Mesothelial cell of epicardium (in vitro differentiated cells): ENCODE measurements at regions not wholly inside any gene's neighbourhood (a gene's known extent, or its start where the extent isn't known, plus 50 kb on each side); places are given as distances from the start of the nearest gene placed in this dataset.

Source experiments
- DNase-seq, 2 experiments: peaks; one replicate each; pipeline ENCODE4 v3.0.0; 2021; ENCODE audit warnings: low spot score in 2 of 2; ENCODE audit not compliant: unreplicated experiment in 2 of 2
- H3K27ac Mint-ChIP-seq: 2 replicates; pipeline ENCODE4 v1.8.0; 2021; ENCODE audit warnings: mixed read lengths
- H3K27me3 Mint-ChIP-seq: 2 replicates; pipeline ENCODE4 v1.8.0; 2021; ENCODE audit warnings: low read depth, mixed read lengths
- H3K36me3 Mint-ChIP-seq: 2 replicates; pipeline ENCODE4 v1.8.0; 2021; ENCODE audit warnings: mixed read lengths
- H3K4me1 Mint-ChIP-seq: 2 replicates; pipeline ENCODE4 v1.8.0; 2021; ENCODE audit warnings: mixed read lengths
- H3K4me3 Mint-ChIP-seq: 2 replicates; pipeline ENCODE4 v1.8.0; 2021; ENCODE audit warnings: mild to moderate bottlenecking, moderate library complexity, mixed read lengths
- H3K9me3 Mint-ChIP-seq: 2 replicates; pipeline ENCODE4 v1.8.0; 2021; ENCODE audit warnings: mixed read lengths
- TF ChIP-seq, protein P1 (sequence below): fragments of 200-600 bp; sonication (generic); IDR thresholded peaks from one replicate; pipeline ENCODE4 v1.5.0; 2021; ENCODE audit warnings: antibody characterized with exemption; ENCODE audit not compliant: unreplicated experiment

DNA sequence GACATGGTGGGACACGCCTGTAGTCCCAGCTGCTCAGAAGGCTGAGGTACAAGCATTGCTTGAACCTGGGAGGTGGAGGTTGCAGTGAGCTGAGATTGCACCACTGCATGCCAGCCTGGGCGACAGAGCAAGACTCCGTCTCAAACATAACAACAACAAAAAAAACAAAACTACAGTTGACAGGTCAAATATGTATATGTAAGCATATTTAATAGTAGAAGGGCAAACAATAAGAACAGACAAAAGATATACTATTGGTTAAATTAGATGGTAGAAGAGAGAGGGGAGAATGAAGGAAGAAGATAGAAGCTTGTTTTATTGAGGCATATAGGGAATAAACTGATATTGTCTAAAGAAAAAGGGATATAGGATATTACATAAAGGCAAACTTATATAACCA, 247.1 kb downstream of the KLF13 start:
- no peak overlapping the region for H3K4me3 Mint-ChIP-seq
- no peaks in the 10 kb centered on the region for H3K27me3 Mint-ChIP-seq
- no peak for DNase-seq
- TF ChIP-seq, protein P1, sequence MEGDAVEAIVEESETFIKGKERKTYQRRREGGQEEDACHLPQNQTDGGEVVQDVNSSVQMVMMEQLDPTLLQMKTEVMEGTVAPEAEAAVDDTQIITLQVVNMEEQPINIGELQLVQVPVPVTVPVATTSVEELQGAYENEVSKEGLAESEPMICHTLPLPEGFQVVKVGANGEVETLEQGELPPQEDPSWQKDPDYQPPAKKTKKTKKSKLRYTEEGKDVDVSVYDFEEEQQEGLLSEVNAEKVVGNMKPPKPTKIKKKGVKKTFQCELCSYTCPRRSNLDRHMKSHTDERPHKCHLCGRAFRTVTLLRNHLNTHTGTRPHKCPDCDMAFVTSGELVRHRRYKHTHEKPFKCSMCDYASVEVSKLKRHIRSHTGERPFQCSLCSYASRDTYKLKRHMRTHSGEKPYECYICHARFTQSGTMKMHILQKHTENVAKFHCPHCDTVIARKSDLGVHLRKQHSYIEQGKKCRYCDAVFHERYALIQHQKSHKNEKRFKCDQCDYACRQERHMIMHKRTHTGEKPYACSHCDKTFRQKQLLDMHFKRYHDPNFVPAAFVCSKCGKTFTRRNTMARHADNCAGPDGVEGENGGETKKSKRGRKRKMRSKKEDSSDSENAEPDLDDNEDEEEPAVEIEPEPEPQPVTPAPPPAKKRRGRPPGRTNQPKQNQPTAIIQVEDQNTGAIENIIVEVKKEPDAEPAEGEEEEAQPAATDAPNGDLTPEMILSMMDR, result no peak
- H3K36me3 Mint-ChIP-seq, result no peaks in the 10 kb centered on the region
- H3K4me1 Mint-ChIP-seq, result peaks cover 22% of the 10 kb centered on the region
- H3K27ac Mint-ChIP-seq, result no peak overlapping the region
- H3K9me3 Mint-ChIP-seq, result peaks cover 4% of the 10 kb centered on the region

DNA sequence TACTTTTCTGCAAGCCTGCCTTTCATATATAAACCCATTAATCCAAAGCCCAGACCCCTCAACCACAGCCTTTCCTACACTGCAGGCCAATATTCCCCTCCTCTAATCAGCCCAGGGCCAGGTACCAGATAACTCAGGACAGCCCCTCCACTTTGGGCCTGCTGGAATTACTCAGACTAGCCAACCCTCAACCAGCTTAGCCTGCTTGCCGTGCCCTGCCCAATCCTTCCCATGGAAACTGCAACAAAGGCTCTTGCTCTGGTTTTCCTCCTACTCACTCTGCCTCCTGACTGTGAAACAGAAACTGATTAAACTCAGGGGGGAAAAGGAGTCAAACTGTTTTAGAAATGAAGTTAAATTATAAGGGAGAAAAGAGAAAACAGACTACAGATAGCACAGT, 248.1 kb downstream of the KLF13 start:
- Mint-ChIP-seq H3K4me1 (peaks cover 22% of the 10 kb centered on the region), H3K27ac (peak overlapping the region; percentile 74), H3K4me3 (no peak overlapping the region), H3K27me3 (no peaks in the 10 kb centered on the region), H3K9me3 (peaks cover 4% of the 10 kb centered on the region), H3K36me3 (no peaks in the 10 kb centered on the region)
- no peak for DNase-seq
- TF ChIP-seq, protein P1, result no peak

GRCh38 chr15:31577108-31577507, 250.5 kb downstream of the KLF13 start:
- no peaks in the 10 kb centered on the region for H3K36me3 Mint-ChIP-seq
- TF ChIP-seq, protein P1, result no peak
- H3K27me3 Mint-ChIP-seq, result no peaks in the 10 kb centered on the region
- peaks cover 19% of the 10 kb centered on the region for H3K9me3 Mint-ChIP-seq
- peak overlapping the region; percentile 5 for H3K27ac Mint-ChIP-seq
- no peak for DNase-seq
- H3K4me3 Mint-ChIP-seq, result no peak overlapping the region
- peaks cover 22% of the 10 kb centered on the region for H3K4me1 Mint-ChIP-seq

DNA sequence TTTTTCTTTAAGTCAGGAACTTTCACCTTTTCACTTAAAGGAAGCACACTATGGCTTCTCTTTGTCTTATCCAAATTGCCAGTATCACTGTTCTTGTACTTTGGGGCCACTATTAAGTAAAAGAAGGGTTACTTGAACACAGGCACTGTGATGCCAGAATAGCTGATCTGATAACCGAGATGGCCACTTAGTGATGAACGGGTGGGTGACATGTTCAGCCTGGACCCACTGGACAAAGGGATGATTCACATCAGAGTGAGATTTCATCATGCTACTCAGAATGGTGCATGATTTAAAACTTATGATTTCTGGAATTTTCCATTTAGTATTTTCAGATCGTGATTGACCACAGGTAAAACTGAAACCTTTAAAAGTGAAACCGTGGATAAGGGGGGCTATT, 252.6 kb downstream of the KLF13 start:
- TF ChIP-seq, protein P1, result no peak
- Mint-ChIP-seq H3K4me1 (peaks cover 16% of the 10 kb centered on the region), H3K36me3 (no peaks in the 10 kb centered on the region), H3K27me3 (no peaks in the 10 kb centered on the region), H3K9me3 (peaks cover 28% of the 10 kb centered on the region), H3K4me3 (no peak overlapping the region), H3K27ac (no peak overlapping the region)
- no peak for DNase-seq

DNA sequence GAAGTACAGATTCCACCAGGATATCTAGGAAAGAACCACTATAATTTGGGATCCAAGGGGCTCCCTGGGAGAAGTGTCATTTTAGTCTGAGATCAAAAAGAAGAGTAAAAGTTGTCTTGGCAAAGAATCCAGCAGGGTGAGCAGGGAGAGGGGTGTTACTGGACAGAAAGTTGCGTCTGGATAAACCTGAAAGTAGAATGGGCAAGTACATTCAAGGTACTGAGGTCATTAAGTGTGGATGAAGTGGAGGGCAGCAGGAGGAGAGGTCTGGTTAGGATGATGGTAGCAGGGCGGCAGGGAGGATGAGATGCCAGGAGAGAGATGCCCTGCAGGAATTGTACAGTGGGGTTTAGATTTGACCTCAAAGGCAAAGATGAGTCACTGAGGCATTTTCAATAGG, 253.3 kb downstream of the KLF13 start:
- TF ChIP-seq, protein P1, result no peak
- peaks cover 28% of the 10 kb centered on the region for H3K9me3 Mint-ChIP-seq
- no peaks in the 10 kb centered on the region for H3K36me3 Mint-ChIP-seq
- no peak for DNase-seq
- peaks cover 10% of the 10 kb centered on the region for H3K4me1 Mint-ChIP-seq
- no peak overlapping the region for H3K4me3 Mint-ChIP-seq
- peaks cover 2% of the 10 kb centered on the region for H3K27me3 Mint-ChIP-seq
- no peak overlapping the region for H3K27ac Mint-ChIP-seq

GRCh38 chr15:31584195-31584594, 257.6 kb downstream of the KLF13 start:
- Mint-ChIP-seq H3K9me3 (peaks cover 33% of the 10 kb centered on the region), H3K27ac (no peak overlapping the region), H3K4me3 (no peak overlapping the region), H3K4me1 (no peaks in the 10 kb centered on the region), H3K36me3 (no peaks in the 10 kb centered on the region), H3K27me3 (peaks cover 5% of the 10 kb centered on the region)
- DNase-seq, result no peak
- TF ChIP-seq, protein P1, result no peak
